Stimulated activated CD8-positive, alpha-beta memory T cell treated with anti-CD3 and anti-CD28 coated beads, Interleukin-7, amount 100 ng/mL, for 48 hours (primary cell): ENCODE measurements at regions not wholly inside any gene's neighbourhood (a gene's known extent, or its start where the extent isn't known, plus 50 kb on each side); places are given as distances from the start of the nearest gene placed in this dataset.

Source experiments
- DNase-seq, 2 donors: peaks; one replicate each; pipeline ENCODE4 v3.0.0-alpha.2; 2020; ENCODE audit warnings: low read depth in 1 of 2; ENCODE audit errors: extremely low read depth in 1 of 2

GRCh38 chr4:26094076-26094475 is 180.1 kb downstream of the SMIM20 start:
- no peak for DNase-seq

- no peak for DNase-seq
These were observed 180.9 kb downstream of the SMIM20 start for GRCh38 chr4:26094911-26095310.

GRCh38 chr4:26099967-26100366 is 185.9 kb downstream of the SMIM20 start:
- no peak for DNase-seq

- no peak for DNase-seq
These were observed 187.0 kb downstream of the SMIM20 start for GRCh38 chr4:26101011-26101410.

- DNase-seq: no peak
These were observed 190.2 kb downstream of the SMIM20 start for GRCh38 chr4:26104056-26104685.

GRCh38 chr4:26105337-26105736 is 191.3 kb downstream of the SMIM20 start:
- no peak for DNase-seq

- no peak for DNase-seq
These were observed 192.0 kb downstream of the SMIM20 start for GRCh38 chr4:26105815-26106699.

- DNase-seq: no peak
These were observed 192.8 kb downstream of the SMIM20 start for GRCh38 chr4:26106776-26107175.

GRCh38 chr4:26108054-26108453 is 194.0 kb downstream of the SMIM20 start:
- no peak for DNase-seq

GRCh38 chr4:26110493-26110892 is 196.5 kb downstream of the SMIM20 start:
- DNase-seq: no peak

- no peak for DNase-seq
These were observed 199.4 kb downstream of the SMIM20 start for GRCh38 chr4:26113339-26113940.

- no peak for DNase-seq
These were observed 202.0 kb downstream of the SMIM20 start for GRCh38 chr4:26116057-26116456.

GRCh38 chr4:26120098-26120825 is 200.6 kb upstream of the RBPJ start:
- DNase-seq: no peak

GRCh38 chr4:26122690-26123089 is 198.1 kb upstream of the RBPJ start:
- DNase-seq: no peak

- DNase-seq: no peak
These were observed 196.0 kb upstream of the RBPJ start for GRCh38 chr4:26124753-26125321.

- no peak for DNase-seq
These were observed 194.6 kb upstream of the RBPJ start for GRCh38 chr4:26126143-26126718.

- no peak for DNase-seq
These were observed 193.8 kb upstream of the RBPJ start for GRCh38 chr4:26126994-26127393.

GRCh38 chr4:26127851-26128337 is 192.9 kb upstream of the RBPJ start:
- DNase-seq: no peak

- peak in 1 of 2 donors; percentile 29 for DNase-seq
These were observed 190.6 kb upstream of the RBPJ start for GRCh38 chr4:26130173-26130572.

GRCh38 chr4:26130841-26131432 is 189.9 kb upstream of the RBPJ start:
- no peak for DNase-seq
